Endothelial cell of hepatic sinusoid (primary cell): ENCODE measurements at regions not wholly inside any gene's neighbourhood (a gene's known extent, or its start where the extent isn't known, plus 50 kb on each side); places are given as distances from the start of the nearest gene placed in this dataset.

ENCODE experiments used
- in situ Hi-C: cut with HindIII; loops from 2 replicates; pipeline ENCODE4 v1.10.0; 2017; ENCODE audit warnings: low sequenced_read_pairs

DNA sequence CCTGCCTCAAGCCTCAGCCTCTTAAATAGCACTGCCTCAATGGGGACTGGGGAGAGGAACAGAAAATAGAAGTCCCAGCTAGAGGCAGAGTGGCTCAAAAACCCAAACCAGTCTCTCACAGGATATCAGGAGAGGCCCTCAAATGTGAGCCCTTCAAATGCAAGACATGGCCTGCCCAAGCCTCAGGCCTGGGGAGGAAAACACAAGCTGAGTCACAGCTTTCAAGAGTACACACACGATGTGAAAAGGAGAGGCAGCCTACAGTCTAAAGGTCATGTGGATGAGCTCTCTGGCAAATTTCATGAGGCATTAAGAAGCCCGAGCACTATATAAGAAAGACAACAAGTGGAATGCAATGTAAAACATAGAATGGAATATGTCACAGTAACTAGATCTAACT, 316.6 kb upstream of the MEX3C start:
- in situ Hi-C loops, result no loop called here

DNA sequence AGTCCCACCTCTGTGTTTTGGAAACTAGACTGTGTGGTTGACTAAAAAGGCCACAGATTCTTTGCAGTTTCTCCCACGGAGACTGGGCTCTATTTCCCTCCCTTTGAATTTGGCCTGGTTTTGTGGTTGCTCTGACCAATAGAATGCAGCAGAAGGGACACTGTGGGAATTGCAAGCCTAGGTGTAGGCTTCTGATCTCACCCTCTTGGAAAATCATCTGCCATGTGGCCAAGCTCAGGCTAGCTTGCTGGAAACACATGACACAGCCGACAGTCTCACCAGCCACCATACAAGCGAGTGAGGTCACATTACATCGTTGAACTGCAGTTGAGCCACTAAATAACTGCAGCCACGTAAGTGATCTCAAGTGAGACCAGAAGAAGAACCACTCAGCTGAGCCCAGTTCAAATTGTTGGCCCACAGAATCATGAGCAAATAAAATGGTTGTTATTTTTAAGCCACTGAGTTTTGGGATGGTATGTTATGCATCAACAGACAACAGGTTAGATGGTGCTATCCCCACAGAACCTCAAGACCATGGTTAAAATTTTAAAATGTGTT, 319.1 kb upstream of the MEX3C start:
- in situ Hi-C loops, result no loop called here

DNA sequence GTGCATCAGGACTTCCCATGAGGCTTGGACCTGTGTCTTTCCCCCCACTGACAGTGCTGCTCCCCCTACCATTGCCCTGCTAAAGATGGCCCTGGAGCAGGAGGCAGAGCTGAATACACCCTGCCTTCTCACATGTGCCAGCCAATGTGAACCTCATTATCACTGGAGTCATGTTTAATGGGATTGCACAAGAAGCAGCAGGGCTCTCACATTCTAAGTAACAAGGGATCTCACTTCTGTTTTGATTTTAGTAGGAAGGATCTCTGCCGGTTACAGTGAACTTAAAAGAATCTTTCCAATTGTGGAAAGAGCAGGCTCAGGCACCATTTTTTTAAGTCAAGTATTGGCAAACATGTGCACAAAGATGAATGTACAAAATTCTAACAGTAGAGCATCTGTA, 322.1 kb upstream of the MEX3C start:
- in situ Hi-C loops, result no loop called here

DNA sequence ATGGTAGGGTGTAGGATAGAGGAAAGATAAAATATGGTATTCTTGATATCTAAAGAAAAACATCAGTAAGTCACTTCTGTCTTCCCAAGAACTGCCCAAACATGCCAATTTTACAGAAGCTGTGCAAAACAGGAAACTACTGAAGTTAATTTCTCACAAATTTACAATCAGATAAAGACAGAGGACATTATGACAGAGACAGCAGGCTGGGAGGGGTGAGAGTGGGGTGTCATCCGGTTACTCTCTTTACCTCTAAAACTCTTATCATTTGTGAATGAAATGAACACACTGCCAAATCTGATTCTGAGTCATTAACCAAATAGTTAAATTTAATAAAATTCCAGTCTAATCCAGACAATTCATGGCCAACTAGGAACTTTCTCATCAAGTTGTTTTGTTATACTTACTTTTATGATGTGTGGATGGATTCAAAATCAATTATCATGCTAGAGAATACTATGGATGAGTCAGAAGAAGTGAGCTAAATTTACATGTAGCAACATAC, 323.2 kb upstream of the MEX3C start:
- in situ Hi-C loops, result no loop called here

DNA sequence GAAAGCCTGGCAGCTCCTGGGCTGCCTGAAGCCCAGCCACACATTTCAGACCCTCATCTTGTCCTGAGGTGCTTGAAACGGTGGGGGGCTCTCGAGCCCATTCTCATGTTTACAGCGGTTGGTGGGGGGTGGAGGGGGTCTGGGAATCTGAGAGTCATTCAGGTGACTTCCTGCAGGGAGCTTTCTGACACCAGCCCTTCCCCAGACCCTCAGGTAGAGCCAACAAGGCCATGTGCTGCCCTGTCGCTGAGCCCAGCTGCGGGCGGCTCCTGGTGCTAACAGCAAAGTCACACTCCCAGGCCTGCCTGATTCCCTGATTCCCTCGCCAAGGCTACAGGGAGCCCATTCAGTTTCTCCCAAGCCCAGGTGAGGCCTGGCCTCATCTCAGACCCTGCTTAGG, 324.9 kb upstream of the MEX3C start:
- in situ Hi-C loops, result no loop called here

DNA sequence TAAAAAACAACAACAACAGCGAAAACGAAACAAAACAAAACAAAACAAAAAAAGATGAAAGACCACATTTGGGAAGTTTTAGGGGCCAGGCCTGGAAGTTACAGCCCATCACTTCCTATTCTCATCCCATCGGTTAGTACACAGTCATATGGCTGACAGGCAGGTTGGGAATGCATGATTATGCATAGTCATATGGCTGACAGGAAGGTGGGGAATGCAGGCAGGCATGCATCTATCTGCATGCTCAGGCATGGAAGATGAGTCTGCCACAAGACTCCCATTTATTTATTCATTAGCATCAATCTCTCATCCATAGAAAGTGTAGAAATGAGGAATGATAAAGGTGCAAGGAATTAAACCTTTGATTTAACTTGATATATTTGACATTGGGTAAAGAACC, 325.3 kb upstream of the MEX3C start:
- in situ Hi-C loops, result no loop called here

DNA sequence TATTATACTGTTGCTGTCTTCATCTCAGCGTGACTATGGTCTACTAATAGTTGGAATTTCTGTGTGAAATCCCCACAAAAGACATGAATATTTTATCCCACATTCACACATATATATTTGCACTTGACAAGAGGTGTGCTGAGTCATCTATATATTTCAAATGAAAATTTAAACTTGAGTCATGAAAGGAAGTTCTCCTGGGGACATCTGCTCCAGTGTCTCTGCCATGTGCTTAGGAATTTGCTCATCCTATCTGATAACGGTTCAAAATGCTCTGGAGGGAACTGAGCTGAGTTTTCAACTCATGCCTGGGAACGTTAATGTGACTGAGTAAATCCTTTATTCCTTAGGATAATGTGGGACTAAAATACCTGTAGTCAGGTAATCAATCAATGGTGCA, 326.2 kb upstream of the MEX3C start:
- in situ Hi-C loops, result no loop called here

DNA sequence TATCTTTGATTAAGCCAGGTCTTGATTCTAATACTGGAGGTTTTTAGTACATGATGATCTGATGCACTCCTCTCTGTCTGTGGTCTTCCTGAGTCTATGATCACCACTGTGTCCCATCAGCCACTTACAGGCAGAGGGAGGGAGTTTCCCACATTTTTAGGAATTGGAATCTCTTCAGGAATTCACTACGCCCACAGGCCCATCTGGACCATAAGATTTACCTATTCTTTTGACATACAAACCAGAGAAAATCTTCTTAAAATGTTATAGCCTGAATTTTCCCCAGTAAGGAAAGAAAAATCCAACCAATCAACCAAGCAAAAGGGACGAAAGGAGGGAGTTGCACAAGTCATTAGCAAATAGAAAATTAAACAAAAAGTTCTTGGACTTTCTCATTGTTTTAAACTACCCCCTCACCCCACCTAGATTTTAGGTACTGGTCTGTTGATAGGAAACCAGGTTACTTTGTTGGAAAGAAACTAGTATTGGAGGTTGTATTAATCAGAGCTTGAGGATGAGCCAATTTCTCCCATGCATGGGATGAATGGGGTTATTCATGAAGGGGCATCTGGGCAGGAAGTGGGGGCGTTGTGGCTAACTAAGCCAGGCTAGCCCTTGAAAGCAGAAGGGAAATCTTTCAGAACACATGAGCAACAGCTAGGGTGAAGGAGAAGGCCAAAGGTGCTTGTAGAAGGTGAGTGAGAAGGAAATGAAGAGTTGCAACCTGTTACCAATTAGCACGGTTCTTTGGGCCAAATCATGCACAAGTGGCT, 328.2 kb upstream of the MEX3C start:
- in situ Hi-C loops, result no loop called here

DNA sequence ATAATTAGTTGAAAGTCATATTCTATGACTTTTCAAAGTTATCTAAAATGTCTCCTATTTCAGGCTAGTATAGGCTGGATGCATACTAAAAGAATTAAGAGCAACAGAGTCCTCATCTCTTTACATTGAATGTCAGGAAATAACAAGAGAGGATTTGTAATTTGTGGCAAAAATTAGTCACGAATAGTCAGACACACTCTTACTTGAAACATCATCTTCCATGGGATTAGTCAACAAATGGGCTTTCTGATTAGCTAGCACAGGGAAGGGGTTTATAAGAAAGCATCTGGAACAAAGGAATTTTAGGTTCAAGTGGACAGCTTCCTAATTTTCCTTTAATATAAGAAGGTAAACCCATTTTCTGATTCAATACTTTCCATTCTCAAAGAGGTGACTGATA, 330.3 kb upstream of the MEX3C start:
- in situ Hi-C loops, result no loop called here

DNA sequence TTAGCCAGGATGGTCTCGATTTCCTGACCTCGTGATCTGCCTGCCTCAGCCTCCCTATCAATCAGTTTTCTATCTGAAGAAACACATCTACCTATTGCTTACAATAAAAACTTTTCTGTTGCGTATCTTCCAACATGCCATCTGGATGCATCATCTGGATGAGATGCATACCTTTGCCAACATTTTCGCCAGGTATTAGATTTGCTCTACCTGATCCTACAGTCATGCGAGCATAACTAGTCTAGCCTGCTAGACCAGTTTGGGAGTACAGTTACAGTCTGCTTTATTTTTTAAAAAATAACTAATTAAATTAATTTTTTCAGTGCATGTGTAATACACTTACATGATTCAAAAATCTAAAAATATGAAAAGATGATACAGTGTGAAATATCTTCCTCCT, 334.0 kb upstream of the MEX3C start:
- in situ Hi-C loops, result no loop called here

DNA sequence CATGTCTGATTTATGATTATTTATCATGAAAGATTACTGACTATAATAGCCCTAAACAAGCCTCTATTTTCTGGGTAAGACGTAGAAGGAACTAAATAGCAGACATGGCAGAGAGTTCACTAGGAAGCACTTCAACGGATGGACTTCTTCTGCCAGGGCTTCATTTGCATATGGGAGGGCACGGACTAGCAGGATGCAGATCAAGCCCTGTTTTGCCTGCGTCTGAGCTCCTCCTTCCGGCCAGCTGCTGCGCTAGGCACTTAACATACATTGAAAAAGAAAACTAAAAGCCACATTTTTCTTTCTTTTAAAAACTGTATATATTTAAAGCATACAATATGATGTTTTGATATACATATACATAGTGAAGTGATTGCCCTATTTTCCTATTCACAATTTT, 340.0 kb upstream of the MEX3C start:
- in situ Hi-C loops, result no loop called here

DNA sequence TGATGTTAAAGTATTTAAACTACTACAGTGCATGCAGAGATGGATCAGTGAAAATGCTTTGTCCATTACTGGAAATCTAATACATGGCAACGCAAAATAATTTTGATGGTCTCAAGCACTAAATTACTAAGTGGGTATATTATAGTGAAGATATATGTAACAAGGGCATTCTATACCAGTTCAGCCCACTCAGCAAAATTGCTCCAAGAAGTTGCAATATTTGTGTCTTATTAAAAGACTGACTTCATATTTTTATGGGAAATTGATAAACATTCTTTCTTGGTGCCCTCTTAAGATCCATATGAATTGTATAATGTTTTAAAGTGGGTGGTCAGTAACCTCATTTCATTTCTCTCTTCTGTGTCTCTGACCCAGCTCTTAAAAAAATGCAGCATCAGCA, 343.1 kb upstream of the MEX3C start:
- in situ Hi-C loops, result no loop called here

DNA sequence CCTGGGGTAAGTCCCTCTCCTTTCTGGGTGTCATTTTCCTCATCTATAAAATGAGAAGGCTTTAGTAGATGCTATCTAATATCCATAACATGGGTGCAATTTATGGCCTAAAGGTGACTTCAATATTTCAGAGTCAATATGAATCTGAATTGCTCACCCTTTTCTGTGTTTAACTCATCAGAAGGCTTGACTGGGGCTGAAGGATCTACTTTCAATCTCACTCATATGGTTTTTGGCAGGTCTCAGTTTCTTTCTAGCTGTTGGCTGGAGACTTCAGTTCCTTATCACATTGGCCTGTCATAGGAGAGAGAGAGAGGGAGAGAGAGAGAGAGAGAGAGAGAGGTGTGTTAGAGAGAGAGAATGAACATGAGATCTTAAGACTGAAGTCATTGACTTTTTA, 343.7 kb upstream of the MEX3C start:
- in situ Hi-C loops, result no loop called here

DNA sequence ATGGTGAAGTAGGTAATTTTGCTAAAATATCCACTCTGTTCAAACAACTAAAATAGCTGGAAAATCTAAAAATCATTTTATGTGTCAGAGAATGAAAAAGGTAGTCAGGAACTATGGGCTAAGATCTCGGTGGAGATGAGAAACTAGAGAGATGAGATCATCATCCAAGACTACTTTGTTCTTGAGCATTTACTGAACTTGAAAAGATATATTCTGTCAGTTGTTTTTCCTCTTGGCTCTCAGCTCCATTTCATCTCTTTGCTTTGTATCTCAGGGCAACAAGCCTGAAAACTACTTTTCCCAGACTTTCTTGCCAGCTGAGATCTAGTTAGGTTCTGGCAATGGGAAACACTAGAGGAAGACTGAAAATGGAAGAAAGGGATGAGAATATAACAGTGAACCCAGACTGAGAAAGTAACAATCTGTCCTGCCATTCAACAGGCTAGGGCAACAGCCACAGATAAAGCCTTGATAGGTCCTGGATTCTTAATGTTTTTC, 346.2 kb upstream of the MEX3C start:
- in situ Hi-C loops, result no loop called here

DNA sequence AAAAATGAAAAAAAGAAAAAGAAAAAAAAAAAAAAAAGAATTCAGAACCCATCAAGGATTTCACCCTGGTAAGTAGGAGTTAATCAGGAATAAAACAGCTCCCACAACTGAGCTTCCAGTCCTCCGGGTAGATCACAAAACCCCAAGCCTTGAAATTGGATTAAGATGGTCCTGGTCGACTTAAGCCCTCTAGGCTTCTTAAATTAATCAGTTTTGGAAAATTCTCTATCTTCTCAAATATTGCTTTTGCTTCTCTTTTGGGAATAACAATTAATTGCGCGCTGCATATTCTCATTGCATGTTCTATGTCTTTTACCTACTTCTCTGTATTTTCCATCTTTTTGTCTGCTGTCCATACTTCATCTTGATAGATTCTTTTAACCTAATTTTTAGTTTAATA, 348.0 kb upstream of the MEX3C start:
- in situ Hi-C loops, result no loop called here

DNA sequence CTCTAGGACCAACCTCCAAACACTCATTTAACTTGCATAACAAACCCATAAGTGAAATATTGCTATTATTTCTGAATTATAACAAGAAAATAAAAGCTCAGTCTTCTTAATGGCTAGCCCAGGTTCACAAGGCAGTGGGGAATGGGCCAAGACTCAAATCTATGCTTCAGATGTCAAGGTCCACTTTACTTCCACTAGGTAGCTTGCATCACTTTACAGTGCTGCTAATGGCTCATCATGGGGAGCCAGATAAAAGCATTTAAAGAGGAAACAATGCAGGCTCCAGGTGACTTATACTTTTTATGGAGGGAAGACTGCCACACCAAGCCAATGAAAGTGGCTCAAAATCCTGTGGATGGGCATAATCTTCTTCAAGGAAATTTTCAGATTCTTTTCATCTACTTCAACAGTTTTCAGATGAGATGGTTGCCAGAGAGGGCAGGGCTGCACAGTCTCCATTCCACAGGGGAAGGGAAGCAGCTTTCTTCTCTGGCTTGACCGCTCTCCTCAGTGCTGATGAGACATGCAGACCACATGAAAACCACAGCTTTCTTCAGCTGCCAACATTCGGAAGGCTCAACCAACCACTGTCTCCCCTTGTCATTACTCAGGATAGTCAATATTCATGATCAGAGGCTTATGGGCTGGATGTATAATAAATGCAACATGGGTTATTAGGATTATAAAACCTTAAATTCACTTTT, 361.9 kb upstream of the MEX3C start:
- in situ Hi-C loops, result no loop called here

DNA sequence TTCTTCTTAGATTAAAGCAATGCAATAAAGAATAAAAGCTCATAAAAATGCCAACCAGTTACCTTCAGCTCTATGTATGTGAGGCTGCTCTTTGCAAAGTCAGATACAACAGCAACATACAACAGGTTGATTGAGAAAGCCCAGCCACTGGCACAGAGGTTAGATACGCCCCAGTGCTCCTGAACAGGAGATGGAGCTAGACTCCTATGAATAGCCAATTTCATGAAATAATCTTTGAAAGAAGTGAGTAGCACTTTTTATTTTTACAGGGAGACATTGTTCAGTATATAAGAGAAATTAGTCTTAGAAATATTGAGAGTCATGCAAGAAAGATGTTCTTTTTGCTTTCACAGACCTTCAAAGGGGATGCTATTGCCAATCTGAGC, 362.4 kb upstream of the MEX3C start:
- in situ Hi-C loops, result no loop called here

DNA sequence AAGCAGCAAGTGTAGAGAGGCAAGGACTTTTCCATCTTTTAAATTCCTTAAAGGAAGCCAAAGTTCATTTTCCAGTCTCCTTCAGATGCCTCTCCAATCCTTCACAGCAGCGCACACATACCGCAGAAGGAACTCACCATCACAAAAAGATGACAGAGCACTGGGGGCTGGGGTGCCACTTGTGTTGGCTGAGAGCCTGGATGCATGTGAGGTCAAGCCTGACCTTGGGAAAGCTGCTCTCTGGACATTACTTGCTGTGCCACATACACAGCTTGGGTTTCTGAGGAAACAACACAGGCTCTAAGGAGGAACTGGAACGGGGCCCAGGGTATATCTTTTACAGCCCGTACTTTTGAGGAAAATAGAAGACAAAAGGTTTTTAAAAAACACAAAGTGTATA, 364.3 kb upstream of the MEX3C start:
- in situ Hi-C loops, result no loop called here

DNA sequence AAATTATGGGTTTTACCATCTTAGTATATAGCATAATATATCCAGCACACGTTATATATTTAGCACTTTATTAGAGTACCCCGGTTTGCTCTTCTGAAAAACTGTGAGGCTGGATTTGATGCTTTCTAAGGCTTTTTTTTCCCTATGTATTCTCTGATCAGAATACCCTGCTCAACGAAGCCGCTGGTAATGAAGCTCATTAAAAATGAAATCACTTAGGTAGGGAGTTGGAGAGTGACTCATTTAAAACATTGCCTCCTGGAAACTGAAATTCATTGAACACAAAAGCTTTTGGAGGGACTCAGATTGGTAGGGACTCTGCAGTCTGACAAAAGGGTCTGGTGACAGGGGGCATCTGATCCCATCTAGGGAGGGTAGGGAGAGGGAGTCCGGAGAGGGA, 365.4 kb upstream of the MEX3C start:
- in situ Hi-C loops, result no loop called here

DNA sequence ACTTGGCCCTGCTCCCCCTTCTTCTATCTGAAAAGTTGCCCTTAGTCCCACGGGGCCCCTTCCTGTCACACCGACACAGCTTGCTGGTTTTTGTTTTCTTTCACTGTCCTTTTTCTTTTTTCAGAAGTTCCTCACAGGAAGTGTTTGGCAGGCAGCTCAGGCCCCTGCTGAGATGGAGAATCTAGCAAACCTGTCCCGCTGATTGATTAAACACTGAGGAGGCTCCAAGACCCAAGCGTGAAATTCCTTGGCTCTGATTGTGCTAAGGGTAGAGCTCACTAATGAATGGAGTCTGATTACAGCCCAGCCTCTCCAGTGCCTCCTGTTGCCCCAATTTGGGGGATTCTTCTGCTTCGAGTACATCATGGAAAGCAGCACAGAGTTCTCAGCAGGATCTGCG, 365.9 kb upstream of the MEX3C start:
- in situ Hi-C loops, result no loop called here

DNA sequence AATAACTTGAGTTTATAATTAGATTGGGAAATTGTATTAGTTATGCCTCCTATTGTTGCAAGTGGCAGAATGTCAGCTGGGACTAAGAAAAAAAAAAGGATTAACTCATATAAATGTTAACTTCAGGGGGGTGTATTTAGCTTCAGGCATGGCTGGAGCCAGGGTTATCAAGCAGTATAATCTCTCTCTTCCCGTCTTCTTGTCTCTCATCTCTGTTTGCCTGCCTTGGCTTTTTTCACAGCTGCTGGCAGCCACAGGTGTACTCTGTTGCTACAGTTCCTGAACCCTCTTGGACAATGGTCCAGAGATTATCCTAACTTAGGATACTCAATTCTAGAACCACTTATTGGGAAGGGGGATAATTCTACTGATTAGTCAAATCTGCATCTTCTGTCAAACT, 370.7 kb upstream of the MEX3C start:
- in situ Hi-C loops, result no loop called here

DNA sequence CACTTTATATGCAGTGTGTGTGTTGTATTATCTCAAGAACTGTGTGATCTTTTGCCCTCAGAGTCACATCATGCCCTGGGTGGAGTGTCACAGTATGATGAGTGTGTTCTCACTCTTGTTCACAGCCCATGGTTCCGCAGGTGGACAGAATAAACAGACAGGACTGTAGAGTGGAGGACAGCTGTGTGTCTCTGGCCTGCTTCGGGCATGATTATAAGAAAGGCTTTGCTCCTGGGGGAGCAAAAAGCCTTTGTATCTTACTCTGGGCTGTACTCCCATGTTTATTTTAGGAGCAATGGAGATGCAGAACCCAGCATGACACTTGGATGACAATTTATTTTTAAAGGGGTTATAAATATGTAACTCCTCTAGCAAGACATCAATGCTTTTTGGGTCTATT, 371.7 kb upstream of the MEX3C start:
- in situ Hi-C loops, result no loop called here
